HUES6 (cell line): ENCODE measurements at regions not wholly inside any gene's neighbourhood (a gene's known extent, or its start where the extent isn't known, plus 50 kb on each side); places are given as distances from the start of the nearest gene placed in this dataset.

Source experiments
- H3K27ac ChIP-seq: 2 replicates; pipeline ENCODE4 v1.7.0; 2013; ENCODE audit warnings: low read depth, mild to moderate bottlenecking, low read length, inconsistent platforms
- H3K27me3 ChIP-seq: 2 replicates; pipeline ENCODE4 v1.6.1; 2013; ENCODE audit warnings: low read length; ENCODE audit not compliant: control insufficient read depth, insufficient read depth
- H3K36me3 ChIP-seq: 2 replicates; pipeline ENCODE4 v1.6.1; 2013; ENCODE audit warnings: low read length; ENCODE audit not compliant: control insufficient read depth, insufficient read depth
- H3K4me1 ChIP-seq: 2 replicates; pipeline ENCODE4 v1.6.1; 2013; ENCODE audit warnings: low read length; ENCODE audit not compliant: control insufficient read depth, insufficient read depth
- H3K4me3 ChIP-seq: 2 replicates; pipeline ENCODE4 v1.5.1; 2013; ENCODE audit warnings: low read depth, low read length
- H3K9ac ChIP-seq: one replicate; pipeline ENCODE4 v1.6.1; 2013; ENCODE audit warnings: mild to moderate bottlenecking, low read length
- H3K9me3 ChIP-seq: 2 replicates; pipeline ENCODE4 v1.6.1; 2013; ENCODE audit warnings: low read depth, low read length; ENCODE audit not compliant: control insufficient read depth, insufficient read depth

DNA sequence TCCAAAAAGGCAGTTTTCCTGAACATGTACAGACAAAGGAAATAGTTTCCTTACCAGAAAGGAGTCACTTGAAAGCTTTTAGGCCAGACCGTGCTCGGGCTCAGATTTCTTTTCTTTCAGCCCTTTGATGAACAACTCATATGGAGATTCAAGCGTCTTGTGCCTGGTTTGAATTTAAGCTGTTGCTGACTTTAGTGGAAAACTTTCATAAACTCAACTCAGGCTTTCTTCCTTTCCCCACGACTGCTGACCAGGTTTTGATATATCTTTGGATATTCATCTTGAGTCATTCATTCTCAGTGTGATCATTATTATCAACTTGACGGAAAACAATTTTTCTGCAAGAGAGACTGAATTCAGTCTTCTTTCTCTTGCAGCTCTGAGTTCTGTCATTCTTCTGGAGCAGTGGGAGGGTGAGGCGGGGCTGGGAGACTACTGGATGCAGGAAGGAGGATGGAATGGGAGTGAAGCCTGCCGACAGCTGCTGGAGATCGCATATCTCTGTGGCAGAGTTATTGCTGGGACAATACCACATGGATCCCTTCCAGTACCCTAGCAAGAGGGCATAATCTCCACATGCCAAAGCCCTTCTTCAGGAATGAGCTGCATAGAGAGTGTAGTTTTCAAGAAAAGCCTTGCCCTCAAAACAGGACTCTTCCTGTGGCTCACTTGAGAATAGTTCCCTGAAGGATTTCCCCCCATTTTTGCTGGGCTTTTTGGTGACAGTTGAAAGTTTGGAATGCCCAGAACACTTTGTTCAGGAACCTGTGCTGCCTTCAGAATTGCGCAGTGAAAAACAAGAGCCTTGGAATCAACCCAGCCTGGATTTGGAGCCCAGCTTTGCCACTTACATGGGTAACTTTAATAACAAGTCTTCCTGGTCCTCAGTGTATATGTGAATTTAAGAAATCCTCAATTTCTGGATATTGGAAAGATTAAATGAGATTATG, 364.4 kb downstream of the ZNF521 start:
- Histone ChIP-seq H3K4me3 (no peak overlapping the region), H3K27ac (no peak overlapping the region), H3K27me3 (no peaks in the 10 kb centered on the region), H3K4me1 (peaks cover 41% of the 10 kb centered on the region), H3K9ac (no peak overlapping the region), H3K9me3 (no peaks in the 10 kb centered on the region), H3K36me3 (no peaks in the 10 kb centered on the region)

DNA sequence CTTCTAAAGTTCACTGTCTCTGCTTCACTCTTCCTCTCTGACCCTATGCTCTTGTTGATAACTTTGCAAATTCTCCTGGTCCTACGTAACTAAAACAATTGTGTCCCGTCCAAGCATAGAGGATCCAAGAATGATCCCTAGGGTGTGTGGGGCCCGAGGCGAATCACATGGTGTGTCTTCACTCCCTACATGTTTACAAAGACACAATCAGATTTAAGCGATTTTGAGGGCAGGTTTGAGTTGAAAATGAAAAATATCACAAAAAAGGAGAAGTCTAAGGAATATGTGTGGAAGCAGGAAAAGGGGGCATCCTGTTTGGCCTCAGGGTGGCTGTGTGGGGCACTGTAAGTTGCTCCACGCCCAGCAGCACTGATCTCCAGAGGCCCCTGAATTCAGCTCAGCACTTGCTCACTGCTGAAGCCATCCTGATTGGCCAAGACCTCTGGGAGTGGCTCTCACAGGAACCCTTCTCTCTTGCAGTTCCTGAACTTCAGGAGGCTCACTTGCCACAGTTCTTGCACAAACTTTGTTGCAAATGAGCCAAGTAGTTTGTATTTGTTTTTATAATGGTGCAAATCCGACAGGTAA, 363.6 kb downstream of the ZNF521 start:
- Histone ChIP-seq H3K9ac (no peak overlapping the region), H3K9me3 (no peaks in the 10 kb centered on the region), H3K4me1 (peaks cover 35% of the 10 kb centered on the region), H3K36me3 (no peaks in the 10 kb centered on the region), H3K4me3 (no peak overlapping the region), H3K27me3 (no peaks in the 10 kb centered on the region), H3K27ac (no peak overlapping the region)

GRCh38 chr18:24989760-24990593, 362.0 kb downstream of the ZNF521 start:
- no peaks in the 10 kb centered on the region for H3K9me3 ChIP-seq
- H3K4me3 ChIP-seq, result no peak overlapping the region
- H3K36me3 ChIP-seq, result no peaks in the 10 kb centered on the region
- no peak overlapping the region for H3K27ac ChIP-seq
- H3K4me1 ChIP-seq, result peaks cover 28% of the 10 kb centered on the region
- H3K9ac ChIP-seq, result no peak overlapping the region
- H3K27me3 ChIP-seq, result no peaks in the 10 kb centered on the region

DNA sequence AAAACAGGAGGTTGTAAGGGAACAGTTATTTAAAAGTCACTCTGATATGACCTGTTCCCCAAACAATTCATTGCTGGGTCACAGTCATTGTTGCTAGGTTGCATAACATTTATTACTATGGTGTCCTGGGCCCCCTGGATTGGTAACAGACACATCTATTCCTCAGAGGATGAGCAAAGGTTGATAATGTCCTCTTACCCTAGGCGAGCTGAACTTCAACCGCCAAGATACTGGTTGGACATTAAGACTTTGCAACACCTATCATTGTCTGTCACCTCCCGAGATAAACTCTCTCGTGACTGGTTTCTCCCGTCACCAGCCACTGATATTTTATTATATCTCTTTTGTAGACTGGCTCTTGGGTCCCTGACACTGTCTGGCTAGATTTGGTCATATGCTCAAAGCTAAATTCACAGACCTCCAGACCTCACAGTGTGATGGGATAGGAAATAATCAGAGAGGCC, 361.3 kb downstream of the ZNF521 start:
- no peaks in the 10 kb centered on the region for H3K36me3 ChIP-seq
- H3K9ac ChIP-seq, result no peak overlapping the region
- peaks cover 28% of the 10 kb centered on the region for H3K4me1 ChIP-seq
- H3K27me3 ChIP-seq, result no peaks in the 10 kb centered on the region
- no peak overlapping the region for H3K27ac ChIP-seq
- no peak overlapping the region for H3K4me3 ChIP-seq
- no peaks in the 10 kb centered on the region for H3K9me3 ChIP-seq

DNA sequence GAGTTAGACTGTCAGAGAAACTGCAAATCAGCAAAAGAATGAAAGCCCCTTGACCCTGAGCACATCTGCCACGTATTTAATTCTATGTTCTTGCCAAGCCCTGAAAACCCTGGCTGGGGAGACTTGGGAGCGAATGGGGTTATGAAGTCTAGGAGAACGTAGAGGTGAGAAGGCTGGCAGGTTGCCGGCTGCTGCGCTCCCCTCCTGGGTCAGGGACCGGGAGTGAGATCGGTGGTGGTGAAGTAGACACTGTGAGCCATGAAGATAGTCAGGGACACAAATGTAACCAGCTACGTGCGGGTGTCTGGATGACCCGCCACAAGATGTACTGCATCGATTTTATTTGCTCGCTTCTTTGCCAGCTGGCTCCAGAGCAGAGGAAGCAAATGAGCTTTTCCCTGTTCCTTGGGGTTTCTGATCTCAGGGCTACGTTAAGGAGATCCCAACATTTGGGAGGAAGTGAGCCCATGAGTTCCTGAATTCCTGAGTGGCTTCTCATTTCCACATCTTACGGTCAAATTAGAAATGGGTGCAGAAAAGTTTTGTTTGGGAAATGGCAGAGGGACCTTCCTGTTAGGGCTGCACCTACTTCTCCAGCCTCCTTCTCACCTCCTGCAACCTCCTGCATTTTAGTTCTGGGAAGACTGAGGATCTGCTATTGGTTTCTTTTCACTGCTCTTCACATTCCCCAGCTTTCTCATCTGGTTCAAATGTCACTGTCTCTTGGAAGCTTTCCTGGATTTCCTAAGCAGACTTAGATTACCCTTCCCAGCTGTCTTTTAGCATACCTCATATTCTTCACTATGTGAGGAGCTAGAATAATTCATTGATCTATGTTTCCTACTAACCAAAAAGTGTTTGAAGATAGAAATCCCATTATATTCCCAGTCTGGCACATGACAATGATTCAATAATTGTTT, 360.6 kb downstream of the ZNF521 start:
- H3K4me3 ChIP-seq, result no peak overlapping the region
- no peaks in the 10 kb centered on the region for H3K36me3 ChIP-seq
- H3K9me3 ChIP-seq, result no peaks in the 10 kb centered on the region
- no peaks in the 10 kb centered on the region for H3K27me3 ChIP-seq
- H3K9ac ChIP-seq, result no peak overlapping the region
- no peak overlapping the region for H3K27ac ChIP-seq
- peaks cover 22% of the 10 kb centered on the region for H3K4me1 ChIP-seq

- H3K4me1 ChIP-seq, result peaks cover 11% of the 10 kb centered on the region
- no peak overlapping the region for H3K27ac ChIP-seq
- no peaks in the 10 kb centered on the region for H3K36me3 ChIP-seq
- no peak overlapping the region for H3K4me3 ChIP-seq
- no peaks in the 10 kb centered on the region for H3K27me3 ChIP-seq
- H3K9me3 ChIP-seq, result no peaks in the 10 kb centered on the region
- no peak overlapping the region for H3K9ac ChIP-seq
Observed at GRCh38 chr18:24992491-24992890, 359.5 kb downstream of the ZNF521 start.

DNA sequence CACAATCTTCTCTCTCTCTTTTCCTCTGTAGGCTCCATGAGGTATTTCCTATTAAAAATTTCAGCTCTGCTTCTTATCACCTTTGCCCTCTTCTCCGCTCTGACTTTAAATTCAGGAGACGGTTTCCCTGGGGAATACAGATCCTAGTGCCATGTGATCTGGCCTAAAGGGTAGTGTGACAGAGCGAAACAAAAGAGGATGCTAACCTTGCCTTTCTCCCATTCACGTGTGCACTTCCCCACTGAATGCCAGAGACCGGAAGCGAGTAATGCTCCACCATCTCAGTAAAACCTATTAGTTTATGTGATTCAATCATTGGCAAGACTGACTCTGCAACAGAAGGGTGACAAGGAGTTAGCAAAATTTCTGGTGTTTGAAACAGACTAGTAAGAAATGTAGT, 358.3 kb downstream of the ZNF521 start:
- Histone ChIP-seq H3K27me3 (no peaks in the 10 kb centered on the region), H3K4me3 (no peak overlapping the region), H3K9ac (no peak overlapping the region), H3K4me1 (no peaks in the 10 kb centered on the region), H3K36me3 (no peaks in the 10 kb centered on the region), H3K27ac (no peak overlapping the region), H3K9me3 (no peaks in the 10 kb centered on the region)

- Histone ChIP-seq H3K4me3 (no peak overlapping the region), H3K9me3 (peaks cover 10% of the 10 kb centered on the region), H3K27me3 (no peaks in the 10 kb centered on the region), H3K27ac (no peak overlapping the region), H3K4me1 (no peaks in the 10 kb centered on the region), H3K36me3 (no peaks in the 10 kb centered on the region), H3K9ac (no peak overlapping the region)
Observed at GRCh38 chr18:24995056-24995455, 356.9 kb downstream of the ZNF521 start.

- Histone ChIP-seq H3K4me1 (no peaks in the 10 kb centered on the region), H3K27me3 (no peaks in the 10 kb centered on the region), H3K36me3 (no peaks in the 10 kb centered on the region), H3K4me3 (no peak overlapping the region), H3K9ac (no peak overlapping the region), H3K9me3 (peaks cover 10% of the 10 kb centered on the region), H3K27ac (no peak overlapping the region)
Observed at GRCh38 chr18:24995755-24996154, 356.2 kb downstream of the ZNF521 start.

DNA sequence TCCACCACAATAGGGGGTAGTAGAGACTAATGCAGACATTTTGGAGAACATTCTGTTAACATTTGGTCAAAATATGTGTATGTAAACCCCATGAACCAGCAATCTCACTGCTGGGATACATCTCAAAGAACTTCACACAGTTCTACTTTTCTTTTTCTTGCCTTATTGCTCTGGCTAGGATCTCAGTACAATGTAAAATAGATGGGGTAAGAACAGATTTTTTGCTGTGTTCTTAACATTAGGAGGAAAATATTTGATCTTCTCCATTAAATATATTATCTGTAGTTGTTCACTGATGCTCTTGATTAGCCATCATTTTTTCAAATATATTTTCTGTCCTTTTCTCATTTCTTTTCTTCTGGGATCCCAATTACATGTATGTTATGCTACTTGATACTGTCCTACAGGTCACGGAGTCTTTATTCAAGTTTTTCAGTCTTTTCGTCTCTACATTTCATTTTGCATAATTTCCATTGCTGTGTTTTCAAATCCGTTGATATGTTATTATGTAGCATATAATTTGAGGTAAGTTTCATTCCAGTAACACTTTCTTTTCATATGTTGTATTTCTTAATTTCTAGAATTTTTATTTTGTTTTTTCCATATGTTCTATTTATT, 352.2 kb downstream of the ZNF521 start:
- H3K9ac ChIP-seq, result no peak overlapping the region
- peaks cover 10% of the 10 kb centered on the region for H3K9me3 ChIP-seq
- H3K27me3 ChIP-seq, result no peaks in the 10 kb centered on the region
- H3K4me3 ChIP-seq, result no peak overlapping the region
- no peaks in the 10 kb centered on the region for H3K4me1 ChIP-seq
- no peaks in the 10 kb centered on the region for H3K36me3 ChIP-seq
- H3K27ac ChIP-seq, result no peak overlapping the region
